ENCODE measurements at regions not wholly inside any gene's neighbourhood (a gene's known extent, or its start where the extent isn't known, plus 50 kb on each side); places are given as distances from the start of the nearest gene placed in this dataset.

DNA sequence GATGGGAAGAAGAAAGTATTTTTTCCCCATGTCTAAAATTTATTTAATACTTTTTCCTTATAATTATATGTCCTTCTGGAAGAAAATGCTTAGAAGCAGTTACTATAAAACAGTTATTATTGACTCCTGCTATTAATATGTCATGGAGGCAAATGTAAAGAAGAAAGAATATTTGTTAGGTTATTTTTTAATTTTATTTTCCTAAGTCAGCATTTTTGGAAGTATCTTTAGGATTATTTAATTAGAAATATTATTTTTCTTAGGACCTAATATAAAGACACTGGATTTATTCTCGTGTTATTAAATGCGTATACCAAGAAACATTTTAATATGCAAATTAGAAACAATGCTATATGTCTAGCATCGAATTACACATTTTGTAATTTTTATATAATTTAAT lies 687.7 kb downstream of the TRAM1L1 start:
- Histone ChIP-seq H3K27ac (no peak overlapping the region), H3K36me3 (no peaks in the 10 kb centered on the region), H3K4me1 (no peaks in the 10 kb centered on the region), H3K27me3 (no peaks in the 10 kb centered on the region), H3K4me3 (replicated peaks in 1 of 3) (no peak overlapping the region), H3K9me3 (no peaks in the 10 kb centered on the region)
- intact Hi-C loops (cut with DNase I) = no loop called here
- 92 to 94% methylated on average over 3 of the region's 3 CpGs for whole genome bisulfite sequencing, 2 donors
- no peak for DNase-seq
- no peak for TF ChIP-seq POLR2A (IDR thresholded peaks at IDR 0.05)
- TF ChIP-seq, protein P1, sequence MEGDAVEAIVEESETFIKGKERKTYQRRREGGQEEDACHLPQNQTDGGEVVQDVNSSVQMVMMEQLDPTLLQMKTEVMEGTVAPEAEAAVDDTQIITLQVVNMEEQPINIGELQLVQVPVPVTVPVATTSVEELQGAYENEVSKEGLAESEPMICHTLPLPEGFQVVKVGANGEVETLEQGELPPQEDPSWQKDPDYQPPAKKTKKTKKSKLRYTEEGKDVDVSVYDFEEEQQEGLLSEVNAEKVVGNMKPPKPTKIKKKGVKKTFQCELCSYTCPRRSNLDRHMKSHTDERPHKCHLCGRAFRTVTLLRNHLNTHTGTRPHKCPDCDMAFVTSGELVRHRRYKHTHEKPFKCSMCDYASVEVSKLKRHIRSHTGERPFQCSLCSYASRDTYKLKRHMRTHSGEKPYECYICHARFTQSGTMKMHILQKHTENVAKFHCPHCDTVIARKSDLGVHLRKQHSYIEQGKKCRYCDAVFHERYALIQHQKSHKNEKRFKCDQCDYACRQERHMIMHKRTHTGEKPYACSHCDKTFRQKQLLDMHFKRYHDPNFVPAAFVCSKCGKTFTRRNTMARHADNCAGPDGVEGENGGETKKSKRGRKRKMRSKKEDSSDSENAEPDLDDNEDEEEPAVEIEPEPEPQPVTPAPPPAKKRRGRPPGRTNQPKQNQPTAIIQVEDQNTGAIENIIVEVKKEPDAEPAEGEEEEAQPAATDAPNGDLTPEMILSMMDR (IDR thresholded peaks at IDR 0.05) = no peak

DNA sequence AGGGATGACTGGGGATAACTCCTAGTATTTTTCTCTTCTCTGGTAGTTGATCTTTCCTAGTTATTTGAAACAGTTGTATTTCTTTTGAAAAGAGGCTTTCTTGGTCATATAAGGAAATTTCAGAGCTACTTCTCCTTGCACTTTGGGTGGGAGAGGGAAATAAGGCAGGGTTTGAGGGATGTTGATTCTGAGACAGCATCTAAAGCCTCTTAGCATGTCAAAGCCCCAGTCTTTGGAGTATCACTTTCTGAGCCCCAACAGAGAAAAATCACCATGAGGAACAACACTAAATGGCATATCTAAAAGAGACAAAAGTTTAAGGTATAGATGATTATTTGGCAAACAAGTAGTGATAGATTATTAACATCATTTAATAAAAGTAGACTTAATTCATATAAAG lies 688.1 kb downstream of the TRAM1L1 start:
- Histone ChIP-seq H3K4me3 (replicated peaks in 1 of 3) (no peak overlapping the region), H3K4me1 (no peaks in the 10 kb centered on the region), H3K27ac (no peak overlapping the region), H3K36me3 (no peaks in the 10 kb centered on the region), H3K27me3 (no peaks in the 10 kb centered on the region), H3K9me3 (no peaks in the 10 kb centered on the region)
- DNase-seq = no peak
- intact Hi-C loops (cut with DNase I) = no loop called here
- TF ChIP-seq, protein P1 (IDR thresholded peaks at IDR 0.05) = no peak
- TF ChIP-seq POLR2A (IDR thresholded peaks at IDR 0.05) = no peak

DNA sequence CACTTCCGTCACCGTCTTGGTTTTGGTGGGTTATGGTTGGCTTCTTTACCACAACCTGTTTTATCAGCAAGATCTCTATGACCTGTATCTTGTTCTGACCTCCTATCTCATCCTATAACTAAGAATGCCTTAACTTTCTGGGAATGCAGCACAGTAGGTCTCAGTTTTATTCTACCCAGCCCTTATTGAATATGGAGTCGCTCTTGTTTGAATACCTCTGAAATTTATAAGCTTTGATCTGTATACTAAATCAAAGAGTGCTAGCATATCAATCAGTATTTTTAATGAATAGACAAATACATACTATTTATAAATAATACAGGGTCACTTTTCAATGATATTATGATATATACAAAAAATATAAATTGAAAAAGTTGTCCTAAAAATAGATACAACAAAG lies 690.0 kb downstream of the TRAM1L1 start:
- no peaks in the 10 kb centered on the region for H3K27me3 ChIP-seq
- DNase-seq = no peak
- intact Hi-C loops (cut with DNase I) = no loop called here
- no peaks in the 10 kb centered on the region for H3K4me1 ChIP-seq
- H3K27ac ChIP-seq = no peak overlapping the region
- TF ChIP-seq, protein P1 (IDR thresholded peaks at IDR 0.05) = no peak
- no peak for TF ChIP-seq POLR2A (IDR thresholded peaks at IDR 0.05)
- H3K9me3 ChIP-seq = no peaks in the 10 kb centered on the region
- H3K4me3 ChIP-seq (replicated peaks in 1 of 3) = no peak overlapping the region
- 93 to 95% methylated on average over 3 of the region's 3 CpGs for WGBS, 2 donors
- no peaks in the 10 kb centered on the region for H3K36me3 ChIP-seq

- Histone ChIP-seq H3K9me3 (no peaks in the 10 kb centered on the region), H3K4me3 (replicated peaks in 1 of 3) (no peak overlapping the region), H3K27ac (no peak overlapping the region), H3K36me3 (no peaks in the 10 kb centered on the region), H3K4me1 (no peaks in the 10 kb centered on the region), H3K27me3 (no peaks in the 10 kb centered on the region)
- WGBS, 2 donors = 45 to 48% methylated on average over 2 of the region's 2 CpGs
- intact Hi-C loops (cut with DNase I) = no loop called here
- DNase-seq = no peak
- TF ChIP-seq, protein P1 (IDR thresholded peaks at IDR 0.05) = no peak
- no peak for TF ChIP-seq POLR2A (IDR thresholded peaks at IDR 0.05)
Observed at GRCh38 chr4:116391020-116391419, 694.4 kb downstream of the TRAM1L1 start.

- Histone ChIP-seq H3K4me1 (no peaks in the 10 kb centered on the region), H3K27me3 (no peaks in the 10 kb centered on the region), H3K9me3 (no peaks in the 10 kb centered on the region), H3K27ac (no peak overlapping the region), H3K36me3 (no peaks in the 10 kb centered on the region), H3K4me3 (replicated peaks in 1 of 3) (no peak overlapping the region)
- WGBS, 2 donors = 29 to 53% methylated on average over 2 of the region's 2 CpGs
- intact Hi-C loops (cut with DNase I) = no loop called here
- TF ChIP-seq, protein P1 (IDR thresholded peaks at IDR 0.05) = no peak
- no peak for TF ChIP-seq POLR2A (IDR thresholded peaks at IDR 0.05)
- DNase-seq = no peak
Observed at GRCh38 chr4:116389139-116389538, 696.2 kb downstream of the TRAM1L1 start.
